GM12873 (cell line): ENCODE measurements at regions not wholly inside any gene's neighbourhood (a gene's known extent, or its start where the extent isn't known, plus 50 kb on each side); places are given as distances from the start of the nearest gene placed in this dataset.

Experiments used
- CTCF ChIP-seq: IDR thresholded peaks from 2 replicates; pipeline ENCODE4 v1.5.1; 2012; ENCODE audit warnings: low read depth, mild to moderate bottlenecking, moderate library complexity, low read length, control low read depth; ENCODE audit not compliant: insufficient read depth; ENCODE audit errors: missing control alignments

- TF ChIP-seq CTCF, result no peak
Observed at GRCh38 chr13:79786176-79786575, 305.2 kb downstream of the NDFIP2 start.

- TF ChIP-seq CTCF, result no peak
Observed at GRCh38 chr13:79782541-79783205, 301.7 kb downstream of the NDFIP2 start.

- no peak for TF ChIP-seq CTCF
Observed at GRCh38 chr13:79781829-79782540, 301.0 kb downstream of the NDFIP2 start.

- no peak for TF ChIP-seq CTCF
Observed at GRCh38 chr13:79780240-79780639, 299.3 kb downstream of the NDFIP2 start.

GRCh38 chr13:79779761-79780160 is 298.8 kb downstream of the NDFIP2 start:
- no peak for TF ChIP-seq CTCF

GRCh38 chr13:79778741-79779460 is 297.9 kb downstream of the NDFIP2 start:
- no peak for TF ChIP-seq CTCF

- no peak for TF ChIP-seq CTCF
Observed at GRCh38 chr13:79777504-79777903, 296.5 kb downstream of the NDFIP2 start.
